ENCODE measurements at regions not wholly inside any gene's neighbourhood (a gene's known extent, or its start where the extent isn't known, plus 50 kb on each side); places are given as distances from the start of the nearest gene placed in this dataset.

DNA sequence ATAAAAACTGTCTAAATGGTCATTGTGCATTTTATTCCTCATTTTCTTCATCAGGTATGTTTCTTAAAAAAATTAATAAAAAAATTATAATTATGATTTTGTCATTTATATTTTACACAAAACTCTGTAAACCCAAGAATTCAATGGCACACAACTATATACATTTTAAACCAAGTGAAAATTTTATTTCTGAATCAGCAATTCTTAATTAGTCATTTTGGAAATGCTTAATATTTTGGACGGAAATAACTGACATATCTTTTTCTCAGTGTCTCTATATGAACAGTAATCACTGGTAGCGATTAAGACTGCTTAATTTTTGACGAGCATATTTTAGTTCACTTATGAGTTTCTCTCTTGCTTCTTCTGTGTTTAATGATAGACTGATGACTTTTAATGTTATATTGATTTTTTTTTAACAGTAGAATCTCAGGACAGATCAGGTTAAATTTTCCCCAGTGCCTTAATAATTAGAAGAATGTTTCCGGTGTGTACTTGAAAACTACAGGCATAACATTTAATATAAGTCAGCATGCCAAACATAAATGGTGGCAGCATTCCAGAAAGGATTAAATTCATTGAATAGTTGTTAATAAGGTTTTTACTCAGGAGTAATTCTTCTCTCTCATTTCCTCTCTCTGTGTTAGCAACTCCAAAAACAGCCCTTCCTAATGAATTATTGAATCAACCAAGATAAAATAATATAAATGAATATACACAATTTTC, 644.7 kb upstream of the CDH6 start:
- WGBS, result 83% methylated on average over 4 of the region's 4 CpGs
- Histone ChIP-seq H3K36me3 (no peaks in the 10 kb centered on the region), H3K4me1 (replicated peaks) (no peaks in the 10 kb centered on the region), H3K27ac (no peak overlapping the region), H3K9me3 (no peaks in the 10 kb centered on the region), H3K27me3 (replicated peaks; ENCODE audit: insufficient read depth) (no peaks in the 10 kb centered on the region), H3K4me3 (no peak overlapping the region)
- TF ChIP-seq POLR2AphosphoS5 (IDR thresholded peaks at IDR 0.05) (no peak), POLR2A (IDR thresholded peaks at IDR 0.05) (no peak)
- TF ChIP-seq, protein P1, sequence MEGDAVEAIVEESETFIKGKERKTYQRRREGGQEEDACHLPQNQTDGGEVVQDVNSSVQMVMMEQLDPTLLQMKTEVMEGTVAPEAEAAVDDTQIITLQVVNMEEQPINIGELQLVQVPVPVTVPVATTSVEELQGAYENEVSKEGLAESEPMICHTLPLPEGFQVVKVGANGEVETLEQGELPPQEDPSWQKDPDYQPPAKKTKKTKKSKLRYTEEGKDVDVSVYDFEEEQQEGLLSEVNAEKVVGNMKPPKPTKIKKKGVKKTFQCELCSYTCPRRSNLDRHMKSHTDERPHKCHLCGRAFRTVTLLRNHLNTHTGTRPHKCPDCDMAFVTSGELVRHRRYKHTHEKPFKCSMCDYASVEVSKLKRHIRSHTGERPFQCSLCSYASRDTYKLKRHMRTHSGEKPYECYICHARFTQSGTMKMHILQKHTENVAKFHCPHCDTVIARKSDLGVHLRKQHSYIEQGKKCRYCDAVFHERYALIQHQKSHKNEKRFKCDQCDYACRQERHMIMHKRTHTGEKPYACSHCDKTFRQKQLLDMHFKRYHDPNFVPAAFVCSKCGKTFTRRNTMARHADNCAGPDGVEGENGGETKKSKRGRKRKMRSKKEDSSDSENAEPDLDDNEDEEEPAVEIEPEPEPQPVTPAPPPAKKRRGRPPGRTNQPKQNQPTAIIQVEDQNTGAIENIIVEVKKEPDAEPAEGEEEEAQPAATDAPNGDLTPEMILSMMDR (IDR thresholded peaks at IDR 0.05), result no peak
- intact Hi-C loops (cut with DNase I), result no loop called here
- DNase-seq (ENCODE audit: low spot score), result no peak

DNA sequence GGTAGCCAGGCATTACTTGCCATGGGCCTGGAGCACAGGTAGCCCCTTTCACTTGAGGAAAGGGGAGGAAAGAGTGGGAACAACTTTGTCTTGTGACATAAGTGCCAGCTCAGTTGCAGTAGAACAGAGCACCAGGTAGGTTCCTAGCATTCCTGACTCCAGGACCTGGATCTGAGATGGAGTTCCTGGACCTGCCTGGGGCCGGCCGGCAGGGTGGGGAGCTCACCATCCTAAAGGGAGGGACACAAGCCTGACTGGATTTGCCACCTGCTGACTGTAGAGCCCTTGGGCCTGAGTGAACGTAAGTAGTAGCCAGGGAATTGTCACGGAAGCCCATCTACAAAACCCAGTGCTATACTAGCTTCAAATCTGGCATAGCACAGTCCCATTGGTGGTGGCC, 653.3 kb upstream of the CDH6 start:
- H3K27ac ChIP-seq, result no peak overlapping the region
- WGBS, result 94% methylated on average over 4 of the region's 4 CpGs
- H3K9me3 ChIP-seq, result no peaks in the 10 kb centered on the region
- H3K27me3 ChIP-seq (replicated peaks; ENCODE audit: insufficient read depth), result no peaks in the 10 kb centered on the region
- H3K4me3 ChIP-seq, result no peak overlapping the region
- TF ChIP-seq POLR2AphosphoS5 (IDR thresholded peaks at IDR 0.05) (no peak), POLR2A (IDR thresholded peaks at IDR 0.05) (no peak)
- TF ChIP-seq, protein P1 (IDR thresholded peaks at IDR 0.05), result no peak
- no peak for DNase-seq (ENCODE audit: low spot score)
- no peaks in the 10 kb centered on the region for H3K36me3 ChIP-seq
- no peaks in the 10 kb centered on the region for H3K4me1 ChIP-seq (replicated peaks)
- intact Hi-C loops (cut with DNase I), result no loop called here

DNA sequence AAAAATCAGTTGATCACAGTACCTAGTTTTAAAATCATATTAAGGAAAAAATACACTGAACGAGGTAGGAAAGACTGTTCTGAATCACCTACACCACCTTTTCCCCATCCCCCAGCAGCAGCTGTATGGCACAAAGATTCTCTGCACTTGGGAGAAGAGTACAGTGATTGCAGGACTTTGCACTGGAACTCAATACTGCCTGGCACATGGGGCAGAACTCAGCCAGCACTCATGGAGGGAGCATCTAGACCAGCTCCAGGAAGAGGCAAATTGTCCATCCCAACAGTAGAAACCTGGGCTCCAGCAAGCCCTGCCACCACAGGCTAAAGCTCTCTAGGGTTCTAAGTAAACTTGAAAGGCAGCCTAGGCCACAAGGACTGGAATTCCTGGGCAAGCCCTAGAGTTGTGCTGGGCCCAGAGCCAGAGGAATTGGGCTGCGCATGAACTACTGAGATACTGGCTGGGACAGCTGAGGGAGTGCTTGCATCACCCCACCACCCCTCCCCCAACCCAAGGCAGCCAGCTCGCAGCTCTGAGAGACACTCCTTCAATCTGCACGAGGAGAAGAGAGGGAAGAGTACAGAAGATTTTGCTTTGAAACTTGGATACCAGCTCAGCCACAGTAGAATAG, 654.4 kb upstream of the CDH6 start:
- H3K27ac ChIP-seq, result no peak overlapping the region
- no peaks in the 10 kb centered on the region for H3K27me3 ChIP-seq (replicated peaks; ENCODE audit: insufficient read depth)
- DNase-seq (ENCODE audit: low spot score), result no peak
- no peak overlapping the region for H3K4me3 ChIP-seq
- no peaks in the 10 kb centered on the region for H3K36me3 ChIP-seq
- no peaks in the 10 kb centered on the region for H3K4me1 ChIP-seq (replicated peaks)
- no peaks in the 10 kb centered on the region for H3K9me3 ChIP-seq
- TF ChIP-seq POLR2AphosphoS5 (IDR thresholded peaks at IDR 0.05) (no peak), POLR2A (IDR thresholded peaks at IDR 0.05) (no peak)
- TF ChIP-seq, protein P1 (IDR thresholded peaks at IDR 0.05), result no peak
- WGBS, result 44% methylated on average over 4 of the region's 4 CpGs
- intact Hi-C loops (cut with DNase I), result no loop called here

DNA sequence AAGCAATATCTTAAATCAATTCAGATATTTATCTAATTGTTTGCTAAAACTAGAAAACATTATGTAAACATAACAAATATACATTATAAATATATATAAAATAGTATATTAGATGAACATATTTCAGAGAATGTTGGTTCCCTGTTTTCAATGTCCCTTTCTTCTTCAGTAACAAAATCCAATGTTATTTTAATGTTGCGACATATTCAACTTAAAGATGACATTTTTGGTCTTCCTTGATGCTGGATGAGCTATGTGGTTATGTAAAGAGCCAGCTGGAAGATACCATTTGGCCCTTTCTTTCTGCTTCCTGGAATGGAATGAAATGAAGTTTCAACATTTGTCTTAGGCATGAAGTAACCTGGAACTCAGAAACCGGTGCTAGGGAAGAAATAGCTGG, 668.1 kb upstream of the CDH6 start:
- TF ChIP-seq POLR2A (IDR thresholded peaks at IDR 0.05), result no peak
- TF ChIP-seq, protein P1 (IDR thresholded peaks at IDR 0.05), result no peak
- no peak overlapping the region for H3K4me3 ChIP-seq
- H3K9me3 ChIP-seq, result no peaks in the 10 kb centered on the region
- no peak for DNase-seq (ENCODE audit: low spot score)
- no peaks in the 10 kb centered on the region for H3K27me3 ChIP-seq (replicated peaks; ENCODE audit: insufficient read depth)
- WGBS, result 91% methylated on average over 2 of the region's 2 CpGs
- intact Hi-C loops (cut with DNase I), result no loop called here
- H3K36me3 ChIP-seq, result no peaks in the 10 kb centered on the region
- no peaks in the 10 kb centered on the region for H3K4me1 ChIP-seq (replicated peaks)
- no peak overlapping the region for H3K27ac ChIP-seq

DNA sequence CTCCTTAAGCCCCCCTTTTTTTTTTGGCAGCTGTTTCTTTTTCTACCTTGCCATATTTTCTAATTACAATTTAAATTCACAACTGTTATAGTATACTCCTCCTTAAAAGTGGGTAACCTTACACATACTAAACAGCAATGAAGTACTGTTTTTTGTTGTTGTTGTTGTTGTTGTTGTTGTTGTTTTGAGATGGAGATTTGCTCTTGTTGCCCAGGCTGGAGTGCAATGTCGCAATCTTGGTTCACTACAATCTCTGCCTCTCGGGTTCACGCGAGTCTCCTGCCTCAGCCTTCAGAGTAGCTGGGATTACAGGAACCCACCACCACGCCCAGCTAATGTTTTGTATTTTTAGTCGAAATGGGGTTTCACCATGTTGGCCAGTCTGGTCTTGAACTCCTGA, 669.1 kb upstream of the CDH6 start:
- no peak for DNase-seq (ENCODE audit: low spot score)
- no peaks in the 10 kb centered on the region for H3K36me3 ChIP-seq
- intact Hi-C loops (cut with DNase I), result no loop called here
- 93% methylated on average over 6 of the region's 6 CpGs for WGBS
- no peaks in the 10 kb centered on the region for H3K9me3 ChIP-seq
- no peak overlapping the region for H3K27ac ChIP-seq
- H3K4me3 ChIP-seq, result no peak overlapping the region
- no peaks in the 10 kb centered on the region for H3K27me3 ChIP-seq (replicated peaks; ENCODE audit: insufficient read depth)
- no peaks in the 10 kb centered on the region for H3K4me1 ChIP-seq (replicated peaks)
- TF ChIP-seq POLR2A (IDR thresholded peaks at IDR 0.05) (no peak), POLR2AphosphoS5 (IDR thresholded peaks at IDR 0.05) (no peak)
- TF ChIP-seq, protein P1 (IDR thresholded peaks at IDR 0.05), result no peak

Data from prostate gland (tissue), 2 donors.